Panc1 (cell line): ENCODE measurements at regions not wholly inside any gene's neighbourhood (a gene's known extent, or its start where the extent isn't known, plus 50 kb on each side); places are given as distances from the start of the nearest gene placed in this dataset.

Experiments used
- SIN3A ChIP-seq: IDR thresholded peaks from 2 replicates; pipeline ENCODE4 v1.6.1; 2012; ENCODE audit warnings: low read depth, mild to moderate bottlenecking, low read length, moderate library complexity, borderline replicate concordance; ENCODE audit not compliant: insufficient read depth
- TF ChIP-seq, protein P1 (sequence below): fragments of 450-650 bp; IDR thresholded peaks from 2 replicates; pipeline ENCODE4 v1.5.1; 2017; ENCODE audit warnings: mild to moderate bottlenecking
- TF ChIP-seq, protein P2 (sequence below), 2 experiments: IDR thresholded peaks; 2 replicates each; pipeline ENCODE4 v1.6.1; 2011 to 2012; ENCODE audit warnings: low read depth in 2 of 2, control low read depth in 1 of 2, low read length in 1 of 2, mild to moderate bottlenecking in 1 of 2, moderate library complexity in 1 of 2; ENCODE audit not compliant: insufficient read depth in 1 of 2

DNA sequence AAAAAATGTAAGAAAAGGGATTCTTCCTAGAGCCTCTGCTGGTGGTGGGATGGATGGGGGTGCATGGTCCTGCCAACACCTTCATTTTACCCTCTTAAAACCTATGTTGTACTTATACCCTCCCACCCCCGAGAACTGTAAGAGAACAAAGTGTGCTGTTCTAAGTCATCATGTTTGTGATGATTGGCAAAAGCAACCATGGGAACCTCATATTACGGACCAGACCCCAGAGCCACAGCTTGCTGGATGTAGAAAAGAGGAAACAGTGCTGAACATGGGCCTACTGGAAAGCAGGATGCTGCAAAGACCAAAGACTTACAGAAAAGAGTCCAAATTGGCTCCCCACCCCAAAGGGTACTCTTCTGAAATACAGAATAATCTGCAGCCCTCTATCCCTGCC is 311.2 kb downstream of the DUSP6 start:
- TF ChIP-seq, protein P1, sequence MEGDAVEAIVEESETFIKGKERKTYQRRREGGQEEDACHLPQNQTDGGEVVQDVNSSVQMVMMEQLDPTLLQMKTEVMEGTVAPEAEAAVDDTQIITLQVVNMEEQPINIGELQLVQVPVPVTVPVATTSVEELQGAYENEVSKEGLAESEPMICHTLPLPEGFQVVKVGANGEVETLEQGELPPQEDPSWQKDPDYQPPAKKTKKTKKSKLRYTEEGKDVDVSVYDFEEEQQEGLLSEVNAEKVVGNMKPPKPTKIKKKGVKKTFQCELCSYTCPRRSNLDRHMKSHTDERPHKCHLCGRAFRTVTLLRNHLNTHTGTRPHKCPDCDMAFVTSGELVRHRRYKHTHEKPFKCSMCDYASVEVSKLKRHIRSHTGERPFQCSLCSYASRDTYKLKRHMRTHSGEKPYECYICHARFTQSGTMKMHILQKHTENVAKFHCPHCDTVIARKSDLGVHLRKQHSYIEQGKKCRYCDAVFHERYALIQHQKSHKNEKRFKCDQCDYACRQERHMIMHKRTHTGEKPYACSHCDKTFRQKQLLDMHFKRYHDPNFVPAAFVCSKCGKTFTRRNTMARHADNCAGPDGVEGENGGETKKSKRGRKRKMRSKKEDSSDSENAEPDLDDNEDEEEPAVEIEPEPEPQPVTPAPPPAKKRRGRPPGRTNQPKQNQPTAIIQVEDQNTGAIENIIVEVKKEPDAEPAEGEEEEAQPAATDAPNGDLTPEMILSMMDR: no peak
- TF ChIP-seq, protein P2, sequence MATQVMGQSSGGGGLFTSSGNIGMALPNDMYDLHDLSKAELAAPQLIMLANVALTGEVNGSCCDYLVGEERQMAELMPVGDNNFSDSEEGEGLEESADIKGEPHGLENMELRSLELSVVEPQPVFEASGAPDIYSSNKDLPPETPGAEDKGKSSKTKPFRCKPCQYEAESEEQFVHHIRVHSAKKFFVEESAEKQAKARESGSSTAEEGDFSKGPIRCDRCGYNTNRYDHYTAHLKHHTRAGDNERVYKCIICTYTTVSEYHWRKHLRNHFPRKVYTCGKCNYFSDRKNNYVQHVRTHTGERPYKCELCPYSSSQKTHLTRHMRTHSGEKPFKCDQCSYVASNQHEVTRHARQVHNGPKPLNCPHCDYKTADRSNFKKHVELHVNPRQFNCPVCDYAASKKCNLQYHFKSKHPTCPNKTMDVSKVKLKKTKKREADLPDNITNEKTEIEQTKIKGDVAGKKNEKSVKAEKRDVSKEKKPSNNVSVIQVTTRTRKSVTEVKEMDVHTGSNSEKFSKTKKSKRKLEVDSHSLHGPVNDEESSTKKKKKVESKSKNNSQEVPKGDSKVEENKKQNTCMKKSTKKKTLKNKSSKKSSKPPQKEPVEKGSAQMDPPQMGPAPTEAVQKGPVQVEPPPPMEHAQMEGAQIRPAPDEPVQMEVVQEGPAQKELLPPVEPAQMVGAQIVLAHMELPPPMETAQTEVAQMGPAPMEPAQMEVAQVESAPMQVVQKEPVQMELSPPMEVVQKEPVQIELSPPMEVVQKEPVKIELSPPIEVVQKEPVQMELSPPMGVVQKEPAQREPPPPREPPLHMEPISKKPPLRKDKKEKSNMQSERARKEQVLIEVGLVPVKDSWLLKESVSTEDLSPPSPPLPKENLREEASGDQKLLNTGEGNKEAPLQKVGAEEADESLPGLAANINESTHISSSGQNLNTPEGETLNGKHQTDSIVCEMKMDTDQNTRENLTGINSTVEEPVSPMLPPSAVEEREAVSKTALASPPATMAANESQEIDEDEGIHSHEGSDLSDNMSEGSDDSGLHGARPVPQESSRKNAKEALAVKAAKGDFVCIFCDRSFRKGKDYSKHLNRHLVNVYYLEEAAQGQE (IDR thresholded peaks at IDR 0.05; ENCODE audit: insufficient read depth in 1 of 2, low read depth in 2 of 2, low read length in 1 of 2): no peak
- TF ChIP-seq SIN3A: no peak
